H9 (cell line): ENCODE measurements at regions not wholly inside any gene's neighbourhood (a gene's known extent, or its start where the extent isn't known, plus 50 kb on each side); places are given as distances from the start of the nearest gene placed in this dataset.

Experiments used
- DNase-seq: peaks from one replicate; pipeline ENCODE4 v3.0.0-alpha.2; 2017
- H2AFZ ChIP-seq: one replicate; pipeline ENCODE4 v1.6.1; 2013; ENCODE audit warnings: mild to moderate bottlenecking, low read length, control low read depth, moderate library complexity
- H2AK5ac ChIP-seq: 2 replicates; pipeline ENCODE4 v1.6.1; 2013; ENCODE audit warnings: low read length, control low read depth, mixed read lengths; ENCODE audit not compliant: insufficient read length
- H2BK120ac ChIP-seq: one replicate; pipeline ENCODE4 v1.6.1; 2013; ENCODE audit warnings: low read depth, mild to moderate bottlenecking, low read length, control low read depth, inconsistent platforms; ENCODE audit not compliant: poor library complexity, severe bottlenecking
- H2BK12ac ChIP-seq: 2 replicates; pipeline ENCODE4 v1.6.1; 2013; ENCODE audit warnings: low read length, control low read depth, mixed read lengths, low read depth; ENCODE audit not compliant: insufficient read length
- H2BK15ac ChIP-seq: 2 replicates; pipeline ENCODE4 v1.6.1; 2013; ENCODE audit warnings: low read depth, low read length, control low read depth
- H2BK20ac ChIP-seq: one replicate; pipeline ENCODE4 v1.6.1; 2013; ENCODE audit warnings: low read depth, mild to moderate bottlenecking, low read length, control low read depth, inconsistent platforms; ENCODE audit not compliant: poor library complexity, severe bottlenecking
- H2BK5ac ChIP-seq: 2 replicates; pipeline ENCODE4 v1.6.1; 2013; ENCODE audit warnings: low read length, control low read depth, mixed read lengths; ENCODE audit not compliant: insufficient read length
- H3K14ac ChIP-seq: 2 replicates; pipeline ENCODE4 v1.6.1; 2013; ENCODE audit warnings: low read length, control low read depth; ENCODE audit not compliant: insufficient read depth
- H3K18ac ChIP-seq: 2 replicates; pipeline ENCODE4 v1.6.1; 2013; ENCODE audit warnings: low read depth, mild to moderate bottlenecking, mixed read lengths, low read length, control low read depth; ENCODE audit not compliant: insufficient read length
- H3K23ac ChIP-seq: 2 replicates; pipeline ENCODE4 v1.6.1; 2013; ENCODE audit warnings: low read length, control low read depth, mixed read lengths, low read depth; ENCODE audit not compliant: insufficient read length
- H3K23me2 ChIP-seq: 2 replicates; pipeline ENCODE4 v1.6.1; 2013; ENCODE audit warnings: low read depth, mild to moderate bottlenecking, mixed read lengths, low read length, control low read depth; ENCODE audit not compliant: insufficient read length, poor library complexity, severe bottlenecking
- H3K27ac ChIP-seq: 2 replicates; pipeline ENCODE4 v1.5.1; 2013; ENCODE audit warnings: low read length, control low read depth, mixed read lengths, low read depth; ENCODE audit not compliant: insufficient read length
- H3K27me3 ChIP-seq: 2 replicates; pipeline ENCODE4 v1.6.1; 2013; ENCODE audit warnings: low read length, control low read depth, inconsistent platforms; ENCODE audit not compliant: insufficient read depth
- H3K4ac ChIP-seq: 2 replicates; pipeline ENCODE4 v1.6.1; 2013; ENCODE audit warnings: low read depth, mild to moderate bottlenecking, control low read depth, inconsistent platforms, low read length, moderate library complexity
- H3K4me1 ChIP-seq: 2 replicates; pipeline ENCODE4 v1.6.1; 2013; ENCODE audit warnings: low read length, control low read depth, inconsistent platforms; ENCODE audit not compliant: insufficient read depth
- H3K4me2 ChIP-seq: 2 replicates; pipeline ENCODE4 v1.6.1; 2013; ENCODE audit warnings: low read length, control low read depth, mixed read lengths; ENCODE audit not compliant: insufficient read length, insufficient read depth
- H3K56ac ChIP-seq: 2 replicates; pipeline ENCODE4 v1.6.1; 2013; ENCODE audit warnings: low read depth, mild to moderate bottlenecking, mixed read lengths, low read length, control low read depth; ENCODE audit not compliant: insufficient read length
- H3K79me1 ChIP-seq: 2 replicates; pipeline ENCODE4 v1.6.1; 2013; ENCODE audit warnings: low read depth, mild to moderate bottlenecking, moderate library complexity, low read length, control low read depth, inconsistent platforms; ENCODE audit not compliant: insufficient read depth, poor library complexity, severe bottlenecking
- H3K79me2 ChIP-seq: 2 replicates; pipeline ENCODE4 v1.6.1; 2013; ENCODE audit warnings: low read length, control low read depth, inconsistent platforms; ENCODE audit not compliant: insufficient read depth
- H3K9ac ChIP-seq: 2 replicates; pipeline ENCODE4 v1.6.1; 2013; ENCODE audit warnings: low read length, control low read depth, mixed read lengths; ENCODE audit not compliant: insufficient read length; ENCODE audit errors: extremely low read depth
- H3K9me3 ChIP-seq: one replicate; pipeline ENCODE4 v1.6.1; 2013; ENCODE audit warnings: low read depth, low read length, inconsistent platforms; ENCODE audit not compliant: control insufficient read depth
- H3T11ph ChIP-seq: one replicate; pipeline ENCODE4 v1.6.1; 2013; ENCODE audit warnings: mild to moderate bottlenecking, low read length, control low read depth, inconsistent platforms
- H4K20me1 ChIP-seq: one replicate; pipeline ENCODE4 v1.6.1; 2013; ENCODE audit not compliant: control insufficient read depth, insufficient read length, insufficient read depth
- H4K5ac ChIP-seq: 2 replicates; pipeline ENCODE4 v1.6.1; 2013; ENCODE audit warnings: low read depth, mild to moderate bottlenecking, mixed read lengths, low read length, control low read depth; ENCODE audit not compliant: insufficient read length
- H4K8ac ChIP-seq: replicated peaks from 2 replicates; pipeline ENCODE4 v1.6.1; 2013; ENCODE audit warnings: low read length, control low read depth, mixed read lengths, low read depth; ENCODE audit not compliant: insufficient read length
- H4K91ac ChIP-seq: 2 replicates; pipeline ENCODE4 v1.6.1; 2013; ENCODE audit warnings: low read depth, mild to moderate bottlenecking, moderate library complexity, mixed read lengths, low read length, control low read depth; ENCODE audit not compliant: insufficient read length
- H3K27ac Mint-ChIP-seq, 3 experiments: 2 replicates in 2 of 3; 3 replicates in 1 of 3; pipeline ENCODE4 v1.8.0; 2020 to 2021; ENCODE audit warnings: mixed read lengths in 3 of 3, mild to moderate bottlenecking in 1 of 3, moderate library complexity in 1 of 3
- H3K27me3 Mint-ChIP-seq: 2 replicates; pipeline ENCODE4 v1.8.0; 2021; ENCODE audit warnings: low read depth, mild to moderate bottlenecking, moderate library complexity, mixed read lengths
- H3K36me3 Mint-ChIP-seq, 3 experiments: 2 replicates in 2 of 3; 3 replicates in 1 of 3; pipeline ENCODE4 v1.8.0; 2020 to 2021; ENCODE audit warnings: low read depth in 3 of 3, mixed read lengths in 3 of 3; ENCODE audit not compliant: insufficient read depth in 1 of 3
- H3K4me1 Mint-ChIP-seq, 2 experiments: 2 replicates each; pipeline ENCODE4 v1.8.0; 2020; ENCODE audit warnings: mixed read lengths in 2 of 2
- H3K4me3 Mint-ChIP-seq, 2 experiments: 2 replicates in 1 of 2; 3 replicates in 1 of 2; pipeline ENCODE4 v1.8.0; 2020 to 2021; ENCODE audit warnings: mild to moderate bottlenecking in 2 of 2, mixed read lengths in 2 of 2, moderate library complexity in 1 of 2
- H3K9me3 Mint-ChIP-seq, 2 experiments: 2 replicates in 1 of 2; 3 replicates in 1 of 2; pipeline ENCODE4 v1.8.0; 2020; ENCODE audit warnings: mild to moderate bottlenecking in 2 of 2, mixed read lengths in 2 of 2, moderate library complexity in 1 of 2
- WGBS: extraction: QIAGEN DNeasy Blood & Tissue Kit; methylation state at CpG from one replicate; pipeline ENCODE4 v1.1.7; 2013; ENCODE audit warnings: missing lambda C conversion rate, low lambda C conversion rate, mixed read lengths; ENCODE audit not compliant: insufficient read length; ENCODE audit errors: extremely low coverage; 5-methylcytosine and 5-hydroxymethylcytosine counted together
- TF ChIP-seq, protein P1 (sequence below): fragments of 200-600 bp; sonication (generic); conservative IDR thresholded peaks from 3 replicates; pipeline ENCODE4 v1.8.0; 2021; ENCODE audit warnings: antibody characterized with exemption, mild to moderate bottlenecking

DNA sequence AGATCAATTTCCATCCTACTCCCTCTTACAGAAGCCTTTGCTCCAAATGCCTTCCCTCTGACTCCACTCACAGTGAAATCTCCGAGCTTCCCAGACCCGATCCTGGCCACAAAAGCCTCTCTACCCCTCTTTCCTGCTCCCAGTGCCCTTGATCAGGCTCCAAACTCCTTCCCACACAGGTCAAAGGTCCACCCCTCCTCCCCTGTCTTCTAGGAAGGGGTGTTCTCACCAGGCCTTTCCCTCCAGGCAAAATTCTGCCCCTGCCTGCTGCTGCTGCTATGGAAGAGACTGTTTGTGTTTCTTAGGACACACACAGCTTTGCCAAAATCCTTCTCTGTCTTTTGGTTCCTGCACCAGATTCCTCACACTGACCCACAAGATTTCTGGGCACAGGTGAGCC lies 85.8 kb upstream of the ALDH1A1 start:
- H3T11ph ChIP-seq = no peak overlapping the region
- H3K4me1 Mint-ChIP-seq = peaks cover 9 to 14% of the 10 kb centered on the region in 2 experiments
- H3K23me2 ChIP-seq = no peaks in the 10 kb centered on the region
- no peak overlapping the region for H4K5ac ChIP-seq
- TF ChIP-seq, protein P1, sequence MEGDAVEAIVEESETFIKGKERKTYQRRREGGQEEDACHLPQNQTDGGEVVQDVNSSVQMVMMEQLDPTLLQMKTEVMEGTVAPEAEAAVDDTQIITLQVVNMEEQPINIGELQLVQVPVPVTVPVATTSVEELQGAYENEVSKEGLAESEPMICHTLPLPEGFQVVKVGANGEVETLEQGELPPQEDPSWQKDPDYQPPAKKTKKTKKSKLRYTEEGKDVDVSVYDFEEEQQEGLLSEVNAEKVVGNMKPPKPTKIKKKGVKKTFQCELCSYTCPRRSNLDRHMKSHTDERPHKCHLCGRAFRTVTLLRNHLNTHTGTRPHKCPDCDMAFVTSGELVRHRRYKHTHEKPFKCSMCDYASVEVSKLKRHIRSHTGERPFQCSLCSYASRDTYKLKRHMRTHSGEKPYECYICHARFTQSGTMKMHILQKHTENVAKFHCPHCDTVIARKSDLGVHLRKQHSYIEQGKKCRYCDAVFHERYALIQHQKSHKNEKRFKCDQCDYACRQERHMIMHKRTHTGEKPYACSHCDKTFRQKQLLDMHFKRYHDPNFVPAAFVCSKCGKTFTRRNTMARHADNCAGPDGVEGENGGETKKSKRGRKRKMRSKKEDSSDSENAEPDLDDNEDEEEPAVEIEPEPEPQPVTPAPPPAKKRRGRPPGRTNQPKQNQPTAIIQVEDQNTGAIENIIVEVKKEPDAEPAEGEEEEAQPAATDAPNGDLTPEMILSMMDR = no peak
- H3K4me2 ChIP-seq = no peak overlapping the region
- no peak overlapping the region for H3K18ac ChIP-seq
- H3K79me1 ChIP-seq = no peaks in the 10 kb centered on the region
- H3K36me3 Mint-ChIP-seq = no peaks in the 10 kb centered on the region
- no peak overlapping the region for H4K8ac ChIP-seq
- no peak overlapping the region for H2BK15ac ChIP-seq
- H3K23ac ChIP-seq = no peak overlapping the region
- no peak overlapping the region for H3K9ac ChIP-seq
- H2BK5ac ChIP-seq = no peak overlapping the region
- no peak overlapping the region for H3K4ac ChIP-seq
- no peak overlapping the region for H3K4me3 Mint-ChIP-seq
- no peaks in the 10 kb centered on the region for H3K9me3 ChIP-seq
- no peaks in the 10 kb centered on the region for H4K20me1 ChIP-seq
- no peaks in the 10 kb centered on the region for H3K9me3 Mint-ChIP-seq
- no peaks in the 10 kb centered on the region for H3K27me3 ChIP-seq
- H2BK20ac ChIP-seq = no peak overlapping the region
- no peak overlapping the region for H3K14ac ChIP-seq
- H4K91ac ChIP-seq = no peak overlapping the region
- no peak overlapping the region for H2BK120ac ChIP-seq
- no peaks in the 10 kb centered on the region for H3K4me1 ChIP-seq
- peak overlapping the region; percentile 7 to 47 (median 45); a peak in 3 of 7 replicates for H3K27ac Mint-ChIP-seq
- H3K27me3 Mint-ChIP-seq = no peaks in the 10 kb centered on the region
- H3K27ac ChIP-seq = no peak overlapping the region
- H3K56ac ChIP-seq = no peak overlapping the region
- WGBS = no CpG with 5 or more reads among the region's 2 CpGs
- peak; percentile 35 for DNase-seq
- peak overlapping the region; percentile 9 for H2AFZ ChIP-seq
- no peak overlapping the region for H2AK5ac ChIP-seq
- no peaks in the 10 kb centered on the region for H3K79me2 ChIP-seq
- no peak overlapping the region for H2BK12ac ChIP-seq
